Liver (tissue), 8 donors: ENCODE measurements at regions not wholly inside any gene's neighbourhood (a gene's known extent, or its start where the extent isn't known, plus 50 kb on each side); places are given as distances from the start of the nearest gene placed in this dataset.

Experiments
- DNase-seq: peaks from one replicate; pipeline ENCODE4 v3.0.0-alpha.2; 2017; ENCODE audit warnings: low spot score
- H3K27ac ChIP-seq, 2 donors: one replicate each; pipeline ENCODE4 v1.7.0; 2013; ENCODE audit warnings: inconsistent platforms in 2 of 2, low read length in 2 of 2, control low read depth in 1 of 2, low read depth in 1 of 2, mild to moderate bottlenecking in 1 of 2
- H3K27me3 ChIP-seq, 4 donors: one replicate each; pipeline versions ENCODE4 v1.6.1 to v1.7.0; 2013; ENCODE audit warnings: low read length in 3 of 4, inconsistent platforms in 1 of 4, mild to moderate bottlenecking in 1 of 4, moderate library complexity in 1 of 4; ENCODE audit not compliant: control insufficient read depth in 4 of 4, insufficient read depth in 4 of 4
- H3K36me3 ChIP-seq, 4 donors: one replicate each; pipeline versions ENCODE4 v1.6.1 to v1.7.0; 2013; ENCODE audit warnings: low read length in 3 of 4, mild to moderate bottlenecking in 3 of 4, low read depth in 1 of 4, moderate library complexity in 1 of 4; ENCODE audit not compliant: control insufficient read depth in 4 of 4, insufficient read depth in 3 of 4
- H3K4me1 ChIP-seq, 4 donors: one replicate each; pipeline versions ENCODE4 v1.6.1 to v1.7.0; 2013; ENCODE audit warnings: low read length in 3 of 4, mild to moderate bottlenecking in 3 of 4, moderate library complexity in 1 of 4; ENCODE audit not compliant: control insufficient read depth in 4 of 4, insufficient read depth in 4 of 4
- H3K4me3 ChIP-seq, 3 donors: one replicate each; pipeline versions ENCODE4 v1.6.1 to v1.7.0; 2013; ENCODE audit warnings: low read length in 3 of 3, control low read depth in 1 of 3, low read depth in 1 of 3, mild to moderate bottlenecking in 1 of 3
- H3K9ac ChIP-seq, 2 donors: one replicate each; pipeline ENCODE4 v1.7.0; 2013; ENCODE audit warnings: low read length in 2 of 2, mild to moderate bottlenecking in 2 of 2, moderate library complexity in 2 of 2, control low read depth in 1 of 2, low read depth in 1 of 2
- H3K9me3 ChIP-seq, 4 donors: one replicate each; pipeline versions ENCODE4 v1.6.1 to v1.7.0; 2013; ENCODE audit warnings: low read length in 3 of 4; ENCODE audit not compliant: control insufficient read depth in 4 of 4
- ATF3 ChIP-seq: IDR thresholded peaks from 2 replicates; pipeline ENCODE4 v1.6.1; 2016; ENCODE audit warnings: antibody characterized with exemption
- CTCF ChIP-seq: fragments of 150-350 bp; IDR thresholded peaks from 2 replicates; pipeline ENCODE4 v1.5.1; 2017; ENCODE audit warnings: improper control_type of control experiment, low read depth, low read length; ENCODE audit not compliant: missing input control
- EGR1 ChIP-seq, 2 donors: IDR thresholded peaks; 2 replicates each; pipeline ENCODE4 v1.6.1; 2016 to 2018; ENCODE audit warnings: antibody characterized with exemption in 2 of 2, low read depth in 2 of 2
- FOXA1 ChIP-seq: IDR thresholded peaks from 2 replicates; pipeline ENCODE4 v1.6.1; 2016; ENCODE audit warnings: antibody characterized with exemption
- FOXA2 ChIP-seq: IDR thresholded peaks from 2 replicates; pipeline ENCODE4 v1.6.1; 2016; ENCODE audit warnings: antibody characterized with exemption
- GABPA ChIP-seq, 2 donors: IDR thresholded peaks in 1 of 2; conservative IDR thresholded peaks in 1 of 2; 2 replicates each; pipeline ENCODE4 v1.6.1; 2016; ENCODE audit warnings: antibody characterized with exemption in 2 of 2, mild to moderate bottlenecking in 1 of 2, moderate library complexity in 1 of 2
- HNF4A ChIP-seq, 2 donors: conservative IDR thresholded peaks; 2 replicates each; pipeline ENCODE4 v1.6.1; 2016; ENCODE audit warnings: antibody characterized with exemption in 2 of 2, mild to moderate bottlenecking in 2 of 2
- HNF4G ChIP-seq: IDR thresholded peaks from 2 replicates; pipeline ENCODE4 v1.6.1; 2016; ENCODE audit warnings: antibody characterized with exemption
- MAX ChIP-seq: IDR thresholded peaks from 2 replicates; pipeline ENCODE4 v1.6.1; 2016; ENCODE audit warnings: antibody characterized with exemption
- NR2F2 ChIP-seq: IDR thresholded peaks from 2 replicates; pipeline ENCODE4 v1.6.1; 2016; ENCODE audit warnings: antibody characterized with exemption
- RAD21 ChIP-seq, 2 donors: IDR thresholded peaks; 2 replicates each; pipeline ENCODE4 v1.6.1; 2016; ENCODE audit warnings: antibody characterized with exemption in 2 of 2, mild to moderate bottlenecking in 2 of 2
- SP1 ChIP-seq: IDR thresholded peaks from 2 replicates; pipeline ENCODE4 v1.6.1; 2018; ENCODE audit warnings: antibody characterized with exemption, mild to moderate bottlenecking
- WGBS: extraction: QIAGEN DNeasy Blood & Tissue Kit; methylation state at CpG from one replicate; pipeline ENCODE4 v1.1.7; 2013; 5-methylcytosine and 5-hydroxymethylcytosine counted together
- donor health status: healthy.
- donor health status: healthy.
- donor health status: healthy.
- donor health status: healthy.
- donor health status: healthy.

- Histone ChIP-seq H3K36me3 (no peaks in the 10 kb centered on the region), H3K9me3 (no peaks in the 10 kb centered on the region), H3K27ac (no peak overlapping the region), H3K27me3 (no peaks in the 10 kb centered on the region), H3K4me1 (peaks cover 4 to 35% (median 28%) of the 10 kb centered on the region in 4 donors), H3K9ac (no peak overlapping the region), H3K4me3 (no peak overlapping the region)
- DNase-seq, result no peak
- TF ChIP-seq FOXA2, result no peak
- TF ChIP-seq SP1, result no peak
- no peak for TF ChIP-seq CTCF
- no peak for TF ChIP-seq RAD21 (IDR thresholded peaks at IDR 0.05)
- TF ChIP-seq EGR1 (IDR thresholded peaks at IDR 0.05; ENCODE audit: low read depth in 2 of 2), result no peak
- no peak for TF ChIP-seq GABPA (IDR thresholded peaks at IDR 0.05 in 1 of 2, conservative IDR thresholded peaks at IDR 0.05 in 1 of 2)
- no peak for TF ChIP-seq NR2F2
- TF ChIP-seq HNF4A (conservative IDR thresholded peaks at IDR 0.05), result peak in 1 of 2 donors; percentile 9
- 47% methylated on average over 2 of the region's 2 CpGs for WGBS
Observed at GRCh38 chr12:69056743-69057515, 124.0 kb upstream of the CPM start.

- H3K9ac ChIP-seq, result no peak overlapping the region
- H3K27me3 ChIP-seq, result no peaks in the 10 kb centered on the region
- H3K36me3 ChIP-seq, result no peaks in the 10 kb centered on the region
- TF ChIP-seq MAX, result no peak
- TF ChIP-seq FOXA1, result no peak
- no peak for TF ChIP-seq ATF3
- TF ChIP-seq HNF4G, result no peak
- TF ChIP-seq FOXA2, result no peak
- no peak for TF ChIP-seq NR2F2
- TF ChIP-seq CTCF, result no peak
- H3K4me1 ChIP-seq, result peaks cover 4 to 32% (median 26%) of the 10 kb centered on the region in 4 donors
- no peak overlapping the region for H3K4me3 ChIP-seq
- H3K27ac ChIP-seq, result no peak overlapping the region
- 89% methylated on average over 3 of the region's 3 CpGs for WGBS
- no peak for DNase-seq
- no peaks in the 10 kb centered on the region for H3K9me3 ChIP-seq
Observed at GRCh38 chr12:69057742-69058141, 124.8 kb upstream of the CPM start.
